NCI-H82 treated with DMSO at 0.1 percent for 48 hours (cell line): ENCODE measurements at regions not wholly inside any gene's neighbourhood (a gene's known extent, or its start where the extent isn't known, plus 50 kb on each side); places are given as distances from the start of the nearest gene placed in this dataset.

Source experiments
- DNase-seq: peaks from one replicate; lab custom pipeline; 2025; ENCODE audit not compliant: unreplicated experiment; lab: John Stamatoyannopoulos, UW

DNA sequence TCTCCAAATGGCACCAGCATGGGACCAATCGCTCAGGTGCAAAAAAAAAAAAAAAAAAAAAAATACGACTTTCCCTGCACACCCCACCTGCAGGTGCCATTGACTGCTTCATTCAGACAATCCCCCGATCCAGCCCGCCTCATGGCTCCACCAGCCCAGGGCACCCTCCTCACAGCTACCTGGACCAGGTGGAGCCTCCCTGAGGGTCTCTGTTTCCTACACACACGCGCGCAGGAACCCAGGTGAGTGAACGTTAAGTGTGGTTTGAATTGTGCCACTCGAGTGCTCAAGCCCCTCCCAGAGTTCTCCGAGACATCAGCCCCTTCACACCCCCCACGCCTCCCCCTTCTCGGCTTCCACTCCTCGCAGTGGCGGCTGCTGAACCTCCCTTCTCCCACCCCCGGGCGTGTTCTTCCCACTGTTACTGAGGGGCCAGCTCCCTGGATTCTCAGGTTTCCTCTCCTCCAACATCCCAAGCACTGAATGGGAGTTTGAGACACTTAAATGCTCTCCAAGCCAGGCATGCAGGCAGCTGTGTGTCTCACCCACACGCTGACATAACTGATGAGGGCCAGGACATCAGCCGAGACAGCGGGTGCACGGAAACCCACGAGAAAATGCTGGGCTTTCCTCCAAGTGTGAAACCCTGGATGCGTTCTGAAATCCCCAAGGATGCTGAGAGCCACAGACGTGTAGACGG is 88.8 kb upstream of the SNTG2 start:
- DNase-seq, result no peak

DNA sequence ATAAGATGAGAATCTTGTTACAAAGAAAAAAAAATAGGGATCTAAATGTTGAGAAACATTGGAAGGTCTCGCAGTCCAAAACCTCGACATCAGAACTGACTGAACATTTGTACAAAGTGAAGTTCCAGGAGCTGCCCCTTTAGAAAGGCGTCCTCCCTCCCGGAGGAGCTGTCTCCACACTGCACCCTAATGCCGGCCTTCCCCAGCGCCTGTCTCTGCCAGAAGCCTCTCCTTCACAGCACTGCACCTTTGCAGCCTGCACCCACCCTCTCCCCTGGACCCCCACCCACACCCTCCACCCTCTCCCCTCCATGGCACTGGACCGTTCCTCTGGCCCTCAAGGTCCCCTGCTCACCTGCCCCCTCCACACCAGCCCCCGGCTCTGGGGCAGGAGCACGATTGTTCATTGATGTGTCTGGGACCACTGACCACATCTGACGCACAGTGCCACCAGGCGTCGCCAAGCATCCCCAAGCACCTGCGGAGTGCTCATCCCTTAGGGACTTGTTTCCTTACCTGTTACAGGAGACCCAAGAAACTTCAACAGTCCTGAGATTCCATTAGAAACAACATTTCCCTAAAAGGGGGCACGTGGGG is 90.3 kb upstream of the SNTG2 start:
- DNase-seq, result no peak

DNA sequence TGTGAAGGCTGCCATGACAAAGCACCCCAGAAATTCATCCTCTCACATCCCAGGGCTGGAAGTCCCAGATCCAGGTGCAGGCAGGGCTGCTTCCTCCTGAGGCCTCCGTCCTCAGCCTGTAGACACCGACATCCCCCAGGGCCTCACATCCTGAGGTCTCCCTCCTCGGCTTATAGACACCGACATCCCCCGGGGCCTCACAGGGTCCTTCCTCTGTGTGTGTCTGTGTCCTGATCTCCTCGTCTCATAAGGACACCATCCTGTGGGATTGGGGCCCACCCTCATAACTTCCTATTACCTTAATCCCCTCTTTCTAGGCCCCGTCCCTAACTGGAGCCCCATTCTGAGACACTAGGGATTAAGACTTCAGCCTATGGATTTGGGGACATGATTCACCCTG is 92.0 kb upstream of the SNTG2 start:
- DNase-seq, result no peak

- no peak for DNase-seq
Measured at GRCh38 chr2:857937-858336, 92.7 kb upstream of the SNTG2 start.

GRCh38 chr2:857081-857480 is 93.6 kb upstream of the SNTG2 start:
- no peak for DNase-seq

DNA sequence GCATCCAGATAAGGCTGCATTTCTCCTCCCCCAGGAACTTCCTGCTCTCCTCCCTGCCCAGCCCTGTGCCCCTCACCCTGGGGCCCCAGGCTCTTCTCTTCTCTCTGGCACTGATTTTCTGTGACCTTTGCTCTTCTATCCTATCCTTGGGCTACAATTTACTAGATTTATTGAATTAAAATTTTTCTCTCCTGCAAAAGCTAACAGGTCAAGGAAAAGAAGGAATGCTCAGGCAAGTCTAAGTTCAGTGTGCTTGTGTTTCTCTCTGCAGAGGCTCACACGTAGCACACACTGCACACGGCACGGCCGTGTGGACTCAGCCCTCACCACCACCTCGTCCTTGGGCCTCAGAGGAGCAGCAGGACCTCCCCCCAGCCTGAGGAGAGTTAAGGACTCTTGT is 94.2 kb upstream of the SNTG2 start:
- no peak for DNase-seq

DNA sequence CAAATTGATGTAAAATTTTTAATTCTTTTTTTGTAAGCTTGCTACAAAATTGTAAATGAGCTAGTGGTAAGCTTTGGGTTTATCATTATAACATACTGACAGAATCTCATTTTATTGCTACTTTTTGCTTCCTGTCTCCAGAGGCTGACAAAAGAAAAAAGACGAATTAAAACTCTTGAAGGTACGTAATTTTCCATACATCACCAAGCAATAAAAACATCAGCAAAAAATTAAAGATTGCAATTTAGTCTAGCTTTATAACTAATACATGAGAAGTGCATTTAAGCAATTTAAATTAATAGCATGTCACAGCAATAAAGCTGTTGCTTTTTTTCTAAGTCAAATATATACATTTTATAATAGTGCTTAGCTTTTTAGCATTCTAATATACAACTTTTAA is 94.6 kb upstream of the SNTG2 start:
- DNase-seq, result no peak

DNA sequence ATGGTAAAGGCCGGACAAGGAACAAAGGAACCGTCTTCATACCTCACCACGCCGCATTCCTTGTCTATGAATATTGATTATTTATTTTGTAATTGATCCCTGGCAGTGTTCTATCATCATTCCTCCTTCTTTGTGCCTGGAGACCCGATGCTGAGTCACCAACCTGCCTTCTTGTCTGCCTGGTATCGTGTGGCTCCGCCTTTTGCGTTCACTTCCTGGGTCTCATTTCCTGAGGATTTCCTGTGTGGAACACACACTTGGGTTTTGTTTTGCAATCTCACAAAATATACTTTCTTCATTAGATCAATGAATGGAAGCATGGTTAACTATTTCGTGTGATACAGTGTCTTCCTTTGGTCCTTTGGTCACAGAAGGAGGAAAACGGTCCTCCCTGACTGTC is 95.5 kb upstream of the SNTG2 start:
- DNase-seq, result no peak

GRCh38 chr2:854460-854859 is 96.2 kb upstream of the SNTG2 start:
- DNase-seq, result no peak

DNA sequence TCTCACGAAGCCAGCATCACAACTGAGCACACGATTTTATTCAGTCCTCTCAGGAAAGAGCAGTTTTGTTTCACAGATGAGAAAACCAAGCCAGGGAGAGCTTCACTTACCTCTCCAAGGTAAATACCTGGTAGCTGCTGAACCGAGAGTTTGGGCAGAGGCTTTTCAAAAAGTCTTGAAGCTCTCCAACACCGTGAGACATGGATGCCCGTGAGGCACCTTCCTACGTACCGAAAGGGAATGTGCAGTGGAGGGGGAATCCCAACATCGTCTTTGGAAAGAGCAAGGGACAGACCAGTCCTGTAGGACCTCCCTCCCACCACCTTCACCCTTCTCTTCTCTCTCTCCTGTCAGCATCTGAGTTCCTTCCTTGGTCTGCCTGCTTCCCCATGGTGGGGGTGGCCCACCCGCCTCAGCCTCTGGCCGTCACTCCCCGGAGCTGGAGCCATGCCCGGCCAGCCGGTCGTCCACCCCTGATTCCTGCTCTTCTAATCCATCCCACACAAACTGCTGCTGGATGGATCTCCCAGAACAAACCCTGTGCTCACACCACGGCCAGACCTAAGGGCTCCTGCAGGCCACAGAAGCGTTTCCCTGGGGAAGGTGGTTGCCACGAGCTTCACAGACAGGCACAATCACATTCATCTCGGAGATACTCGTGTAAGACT is 97.3 kb upstream of the SNTG2 start:
- DNase-seq, result no peak

GRCh38 chr2:852168-852567 is 98.5 kb upstream of the SNTG2 start:
- no peak for DNase-seq

GRCh38 chr2:851680-852079 is 99.0 kb upstream of the SNTG2 start:
- no peak for DNase-seq

- DNase-seq, result no peak
Measured at GRCh38 chr2:851078-851477, 99.6 kb upstream of the SNTG2 start.

GRCh38 chr2:850429-850828 is 100.2 kb upstream of the SNTG2 start:
- no peak for DNase-seq

- DNase-seq, result no peak
Measured at GRCh38 chr2:848099-848498, 102.5 kb upstream of the SNTG2 start.

DNA sequence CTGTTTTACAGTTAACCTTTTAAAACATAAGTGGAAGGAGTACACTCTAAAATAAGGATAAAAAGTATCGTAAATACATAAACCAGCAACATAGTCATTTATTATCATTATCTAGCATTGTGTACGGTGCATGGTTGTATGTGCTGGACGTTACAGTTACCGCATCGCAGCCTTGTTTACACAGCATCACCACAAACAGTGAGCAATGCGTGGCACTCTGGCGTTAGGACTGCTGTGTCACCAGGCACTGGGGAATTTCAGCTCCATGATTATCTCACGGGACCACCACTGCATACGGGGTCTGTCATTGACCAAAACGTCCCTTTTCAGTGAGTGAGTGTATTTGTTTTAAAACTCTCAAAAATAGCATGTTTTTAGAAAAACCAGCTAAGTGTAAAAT is 103.0 kb upstream of the SNTG2 start:
- no peak for DNase-seq

DNA sequence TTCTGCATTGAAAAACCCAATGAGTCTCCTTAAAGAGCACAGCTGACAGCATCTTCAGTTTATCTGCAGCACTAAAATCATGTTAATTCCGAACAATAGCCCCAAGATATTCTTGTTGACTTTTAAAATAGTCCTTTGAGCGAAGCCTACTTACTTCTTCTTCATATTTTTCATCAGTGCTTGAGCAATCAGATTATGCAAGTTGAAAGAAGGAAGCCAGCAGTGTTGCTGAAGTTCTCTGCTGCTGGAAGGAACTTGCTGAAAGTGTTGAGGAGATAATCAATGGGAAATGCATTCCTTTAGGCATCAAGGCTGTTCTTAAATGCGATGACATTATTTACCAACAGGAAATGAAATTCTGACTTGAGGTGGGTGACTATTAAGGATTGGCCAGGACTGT is 105.9 kb upstream of the SNTG2 start:
- DNase-seq, result no peak

DNA sequence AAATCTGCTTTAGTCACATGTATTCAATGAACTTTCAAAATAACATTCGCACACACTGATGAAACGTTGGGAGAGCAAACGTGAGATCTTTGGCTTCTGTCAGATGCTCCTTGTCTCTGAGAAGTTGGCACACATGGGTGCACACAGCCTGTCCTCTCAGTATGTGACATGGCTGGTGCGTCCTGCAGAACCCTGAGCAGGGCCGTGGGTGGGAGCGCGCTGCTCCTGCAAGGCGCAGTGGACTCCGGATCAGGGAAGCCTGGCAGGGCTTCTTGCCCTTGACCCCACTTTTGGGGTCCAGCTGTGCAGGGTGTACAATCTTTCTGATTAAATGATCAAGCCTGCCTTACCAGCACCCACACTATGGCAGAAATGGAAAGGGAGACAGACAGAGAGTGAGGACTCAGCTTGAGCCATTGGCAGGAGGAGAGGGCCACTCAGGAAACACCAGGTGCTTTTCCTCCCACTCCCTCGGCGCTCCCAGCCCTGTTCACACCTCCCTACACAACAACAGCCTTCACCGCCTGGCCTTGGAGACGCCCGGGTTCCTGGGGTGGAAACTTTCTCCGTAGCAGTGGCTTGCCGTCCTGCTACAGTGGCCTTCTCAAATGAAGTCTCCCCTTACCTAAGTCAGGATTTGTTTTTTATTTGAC is 108.4 kb upstream of the SNTG2 start:
- DNase-seq, result no peak

- no peak for DNase-seq
Measured at GRCh38 chr2:841036-841435, 109.6 kb upstream of the SNTG2 start.

- DNase-seq, result no peak
Measured at GRCh38 chr2:834233-834632, 116.4 kb upstream of the SNTG2 start.

- DNase-seq, result no peak
Measured at GRCh38 chr2:833180-833579, 117.5 kb upstream of the SNTG2 start.

DNA sequence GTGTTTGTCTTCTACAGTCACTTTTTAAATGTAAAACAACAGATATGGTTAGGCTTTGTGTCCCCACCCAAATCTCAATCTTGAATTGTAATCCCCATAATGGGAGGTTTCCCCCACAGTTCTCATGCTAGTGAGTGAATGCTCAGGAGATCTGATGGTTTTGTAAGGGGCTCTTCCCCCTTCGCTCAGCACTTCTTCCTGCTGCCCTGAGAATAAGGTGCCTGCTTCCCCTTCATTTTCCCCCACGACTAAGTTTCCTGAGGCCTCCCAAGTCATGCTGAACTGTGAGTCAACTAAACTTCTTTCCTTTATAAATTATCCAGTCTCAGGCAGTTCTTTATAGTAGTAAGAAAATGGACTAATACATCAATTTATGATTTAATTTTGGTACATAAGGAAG is 118.0 kb upstream of the SNTG2 start:
- DNase-seq, result no peak
